NCI-H1092 treated with DMSO at 0.1 percent for 48 hours (cell line): ENCODE measurements at regions not wholly inside any gene's neighbourhood (a gene's known extent, or its start where the extent isn't known, plus 50 kb on each side); places are given as distances from the start of the nearest gene placed in this dataset.

ENCODE experiments used
- DNase-seq: peaks from one replicate; lab custom pipeline; 2025; lab: John Stamatoyannopoulos, UW

- DNase-seq: no peak
Measured at GRCh38 chr10:10644008-10644646, 373.5 kb upstream of the CELF2 start.

- DNase-seq: no peak
Measured at GRCh38 chr10:10644676-10645385, 372.8 kb upstream of the CELF2 start.

- DNase-seq: no peak
Measured at GRCh38 chr10:10647331-10647730, 370.3 kb upstream of the CELF2 start.

- no peak for DNase-seq
Measured at GRCh38 chr10:10657139-10657760, 360.4 kb upstream of the CELF2 start.

GRCh38 chr10:10658172-10658785, 359.4 kb upstream of the CELF2 start:
- DNase-seq: no peak

DNA sequence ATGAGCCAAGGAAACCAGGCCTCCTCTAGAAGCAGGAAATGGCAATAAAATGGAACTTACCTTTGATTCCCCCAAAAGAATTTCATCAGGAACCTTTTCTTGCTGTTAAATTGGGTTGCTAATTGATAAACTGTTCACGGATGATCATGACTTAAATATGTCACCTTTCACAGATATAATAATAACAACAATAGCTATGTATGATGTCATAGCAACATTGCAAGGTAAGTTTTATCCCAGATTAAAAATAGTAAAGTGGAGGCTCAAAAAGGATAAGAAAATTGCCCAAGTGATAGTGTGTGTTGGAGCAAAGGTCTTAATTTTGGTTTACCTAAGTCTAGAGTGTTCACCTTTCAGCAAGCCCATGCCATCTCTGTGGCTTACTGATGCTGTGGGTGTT, 357.6 kb upstream of the CELF2 start:
- no peak for DNase-seq

DNA sequence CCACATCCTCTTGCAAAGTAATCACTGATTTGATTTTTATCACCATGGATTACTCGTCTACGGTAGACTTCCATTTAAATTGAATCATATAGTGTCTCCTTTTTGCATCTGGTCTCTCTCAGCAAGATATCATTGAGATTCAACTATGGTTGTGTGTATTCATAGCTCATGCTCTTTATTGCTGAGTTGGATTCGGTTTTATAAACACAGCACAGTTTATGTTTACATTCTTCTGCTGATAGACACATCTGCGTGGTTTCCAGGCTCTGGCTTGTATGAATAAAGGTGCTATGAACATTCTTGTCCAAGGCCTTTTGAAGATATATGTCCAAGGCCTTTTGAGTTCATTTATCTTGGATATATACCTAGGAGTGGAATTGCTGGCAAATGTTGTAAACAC, 356.5 kb upstream of the CELF2 start:
- DNase-seq: no peak

- DNase-seq: no peak
Measured at GRCh38 chr10:10662716-10663408, 354.8 kb upstream of the CELF2 start.

GRCh38 chr10:10663622-10664021, 354.1 kb upstream of the CELF2 start:
- no peak for DNase-seq

- DNase-seq: no peak
Measured at GRCh38 chr10:10665750-10666149, 351.9 kb upstream of the CELF2 start.

DNA sequence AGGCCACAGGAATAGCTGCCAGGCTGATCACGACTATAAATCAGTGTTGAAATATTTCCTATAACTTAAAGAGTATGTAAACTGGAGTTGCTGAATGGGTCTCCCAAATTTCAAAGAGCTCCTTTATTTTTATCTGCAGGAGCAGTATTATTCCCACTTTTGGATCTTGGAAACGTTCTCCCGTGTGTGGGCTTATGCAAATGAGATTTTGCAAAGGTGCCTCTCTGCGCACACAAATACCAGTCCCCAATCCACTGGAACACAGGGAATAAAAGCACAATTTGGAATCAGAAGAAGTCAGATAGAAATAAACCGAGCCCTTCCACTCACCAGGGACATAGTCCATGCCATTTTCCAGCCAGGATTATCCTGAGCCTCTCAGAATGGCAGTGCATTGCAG, 350.2 kb upstream of the CELF2 start:
- DNase-seq: no peak

- no peak for DNase-seq
Measured at GRCh38 chr10:10676972-10677371, 340.7 kb upstream of the CELF2 start.

GRCh38 chr10:10677479-10677878, 340.2 kb upstream of the CELF2 start:
- peak; percentile 0 for DNase-seq

DNA sequence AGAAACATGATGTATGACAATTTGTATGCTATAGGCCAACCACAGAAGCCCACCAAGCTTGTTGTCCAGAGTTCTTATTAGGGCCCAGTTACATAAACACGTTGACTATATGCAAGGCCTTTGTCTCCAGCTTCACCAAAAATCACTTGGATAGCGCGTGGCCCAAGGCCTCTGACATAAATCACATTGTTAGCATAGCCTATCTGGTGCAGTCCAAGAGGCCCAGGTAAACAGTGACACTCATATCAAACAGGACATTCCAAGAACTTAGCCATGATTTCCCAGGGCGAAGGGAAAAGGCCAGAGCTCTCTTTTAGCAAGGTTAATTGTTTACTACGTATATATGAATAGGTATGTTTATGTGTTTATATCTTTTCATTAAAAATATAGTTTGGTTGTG, 337.2 kb upstream of the CELF2 start:
- DNase-seq: no peak

DNA sequence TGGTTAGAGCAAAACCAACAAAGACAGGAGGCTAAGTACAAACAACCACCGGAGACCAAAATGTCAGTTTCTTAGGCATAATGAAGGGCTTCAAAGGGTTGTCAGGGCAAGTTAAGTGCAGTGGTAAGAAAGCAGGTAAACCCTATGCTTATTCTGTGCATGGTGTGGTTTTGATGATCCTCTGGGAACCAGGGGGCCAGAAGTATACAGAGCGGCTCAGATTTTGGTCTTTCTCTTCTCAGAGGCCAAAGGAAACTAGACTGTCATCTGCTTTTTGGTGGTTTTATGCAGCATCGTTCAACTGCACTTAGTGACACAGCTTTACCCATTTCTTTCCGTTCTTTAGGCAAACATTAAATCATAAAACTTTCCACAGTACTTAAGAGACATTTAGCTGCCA, 332.7 kb upstream of the CELF2 start:
- DNase-seq: no peak

DNA sequence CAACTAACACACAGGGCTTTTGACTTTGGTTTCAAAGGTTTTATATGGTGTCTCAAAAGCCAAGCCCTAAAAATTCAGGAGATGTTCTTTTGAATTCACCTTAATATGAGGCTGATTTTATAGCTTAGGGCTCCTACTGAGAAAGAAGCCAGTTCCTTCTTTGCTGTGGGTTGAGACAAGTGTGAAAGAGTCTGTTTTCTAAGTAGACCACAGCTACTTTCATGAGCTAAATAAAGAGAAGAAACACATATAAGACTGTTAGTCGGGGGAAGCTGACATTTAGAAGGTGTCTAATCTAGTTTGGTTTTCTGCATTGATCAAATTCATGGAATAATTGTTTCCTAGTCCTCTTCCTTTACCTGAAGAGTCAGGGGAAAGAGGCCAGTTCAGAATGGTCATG, 332.1 kb upstream of the CELF2 start:
- DNase-seq: no peak

DNA sequence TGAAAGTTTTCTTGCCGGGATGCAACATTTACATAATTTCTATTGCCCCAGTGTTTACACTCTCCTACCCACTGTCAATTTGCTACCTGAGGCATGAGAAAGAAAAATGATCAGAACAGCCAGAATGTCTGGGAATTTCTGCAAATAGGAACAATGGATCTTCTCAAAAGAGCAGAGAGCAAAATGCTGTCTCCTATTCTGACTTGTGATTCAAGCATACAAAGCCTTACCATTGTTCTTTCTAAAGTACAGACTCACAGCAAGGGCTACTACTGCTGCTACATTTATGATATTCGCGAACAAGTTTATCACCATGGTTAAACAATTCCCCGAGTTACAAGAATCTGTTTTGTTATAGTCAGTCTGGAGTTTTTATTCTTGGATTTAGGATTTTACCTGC, 329.9 kb upstream of the CELF2 start:
- DNase-seq: no peak

DNA sequence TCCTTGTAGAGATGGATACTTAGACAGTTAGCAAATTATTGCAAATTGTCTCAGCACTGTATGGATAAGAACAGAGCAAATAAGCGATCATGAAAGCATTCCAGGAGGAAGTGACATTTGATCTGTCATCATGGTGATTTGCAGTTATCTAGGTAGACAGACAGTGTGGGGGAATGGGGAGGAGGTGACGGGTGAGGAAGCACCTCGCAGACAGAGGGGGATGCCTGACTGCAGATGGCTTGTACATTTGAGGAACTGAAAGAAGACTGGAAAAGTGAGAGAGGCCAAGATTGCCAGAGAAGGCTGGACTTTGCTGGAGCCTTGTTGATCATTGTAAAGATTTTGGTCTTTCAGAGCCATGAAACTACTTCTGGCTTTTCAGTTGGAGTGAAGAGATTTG, 318.2 kb upstream of the CELF2 start:
- DNase-seq: no peak

- DNase-seq: no peak
Measured at GRCh38 chr10:10701084-10701611, 316.5 kb upstream of the CELF2 start.

DNA sequence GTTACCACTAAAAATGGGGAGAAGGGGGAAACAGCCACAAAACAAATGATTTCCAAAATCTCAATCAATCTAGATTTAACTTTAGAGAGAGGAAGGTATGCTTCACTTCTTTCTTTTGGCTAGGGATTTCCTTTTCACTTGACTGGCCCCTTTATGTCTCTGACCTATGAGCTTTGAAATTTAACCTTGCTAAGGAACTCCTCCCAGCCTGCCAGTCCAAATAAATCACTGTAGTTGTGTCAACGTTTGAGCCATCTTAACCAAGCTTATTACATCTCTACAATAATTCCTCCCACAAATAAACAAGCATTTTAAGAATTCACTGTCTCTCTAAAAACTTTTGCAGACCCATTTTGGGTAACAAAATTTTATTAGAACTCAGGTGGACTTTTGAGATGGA, 315.5 kb upstream of the CELF2 start:
- no peak for DNase-seq

GRCh38 chr10:10703382-10703781, 314.3 kb upstream of the CELF2 start:
- DNase-seq: no peak

- no peak for DNase-seq
Measured at GRCh38 chr10:10712155-10712704, 305.4 kb upstream of the CELF2 start.
